ENCODE measurements at regions not wholly inside any gene's neighbourhood (a gene's known extent, or its start where the extent isn't known, plus 50 kb on each side); places are given as distances from the start of the nearest gene placed in this dataset.
"Not testable (repeated sequence)": the region's sequence is repeated elsewhere in the genome, so short reads cannot be mapped to it uniquely, and the experiment has no call there.

GRCh38 chr12:23204933-23205778 is 580.2 kb downstream of the ETNK1 start:
- no peak for DNase-seq

GRCh38 chr12:23209793-23210192 is 584.8 kb downstream of the ETNK1 start:
- DNase-seq: no peak

DNA sequence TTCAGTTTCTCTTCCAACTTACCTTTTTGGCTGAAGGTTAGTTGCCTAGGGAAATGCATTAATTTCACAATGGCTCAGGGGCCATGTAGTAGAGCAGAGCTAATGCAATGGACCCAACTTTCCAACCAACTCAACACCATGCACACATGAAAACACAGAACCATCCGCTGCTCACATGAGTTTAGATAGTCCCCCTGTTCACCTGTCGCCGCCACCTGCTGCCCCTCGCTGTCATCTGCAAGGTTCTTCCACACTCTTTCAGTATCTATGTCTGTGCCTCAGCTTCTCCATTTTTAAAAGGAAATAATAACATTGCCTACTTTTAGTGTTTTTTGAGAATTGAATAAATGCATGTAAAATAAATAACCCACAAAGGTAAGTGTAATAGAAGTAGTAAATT is 585.6 kb downstream of the ETNK1 start:
- DNase-seq: no peak

- no peak for DNase-seq
These were observed 586.7 kb downstream of the ETNK1 start for GRCh38 chr12:23211384-23212320.

DNA sequence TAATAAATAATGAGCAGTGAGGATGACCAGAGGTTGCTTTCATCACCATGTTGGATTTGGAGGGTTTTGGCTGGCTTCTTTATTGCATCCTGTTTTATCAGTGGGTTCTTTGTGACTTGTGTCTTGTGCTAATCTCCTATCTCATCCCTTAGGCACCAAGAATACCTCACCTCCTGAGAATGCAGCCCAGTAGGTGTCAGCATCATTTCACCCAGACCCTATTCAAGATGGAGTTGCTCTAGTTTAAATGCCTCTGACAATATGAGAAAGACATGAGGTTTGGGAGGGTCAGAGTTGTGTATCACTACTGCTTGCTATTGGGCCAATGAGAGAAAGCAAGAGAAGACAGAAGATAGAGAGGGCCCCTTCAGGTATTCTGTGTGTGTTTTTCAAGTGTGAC is 592.2 kb downstream of the ETNK1 start:
- DNase-seq: no peak

DNA sequence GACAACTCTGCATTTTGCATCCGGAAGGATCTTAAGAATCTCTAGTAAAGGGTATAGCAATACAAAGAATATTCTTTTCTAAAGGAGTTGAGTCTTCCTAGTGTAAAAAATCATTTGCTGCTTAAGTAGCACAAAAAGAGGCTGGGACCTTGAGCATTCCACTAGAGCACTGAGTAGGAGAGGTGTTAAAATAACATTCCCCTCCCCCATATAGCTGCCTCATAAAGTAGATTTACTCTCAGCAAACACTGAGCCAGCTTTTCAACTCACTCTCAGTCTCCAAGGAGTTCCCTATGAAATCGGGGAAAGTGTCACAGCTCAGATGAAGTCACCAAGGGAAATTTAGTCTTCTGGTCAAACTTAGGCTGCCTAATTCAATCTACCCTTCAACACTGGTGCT is 592.7 kb downstream of the ETNK1 start:
- DNase-seq: no peak

DNA sequence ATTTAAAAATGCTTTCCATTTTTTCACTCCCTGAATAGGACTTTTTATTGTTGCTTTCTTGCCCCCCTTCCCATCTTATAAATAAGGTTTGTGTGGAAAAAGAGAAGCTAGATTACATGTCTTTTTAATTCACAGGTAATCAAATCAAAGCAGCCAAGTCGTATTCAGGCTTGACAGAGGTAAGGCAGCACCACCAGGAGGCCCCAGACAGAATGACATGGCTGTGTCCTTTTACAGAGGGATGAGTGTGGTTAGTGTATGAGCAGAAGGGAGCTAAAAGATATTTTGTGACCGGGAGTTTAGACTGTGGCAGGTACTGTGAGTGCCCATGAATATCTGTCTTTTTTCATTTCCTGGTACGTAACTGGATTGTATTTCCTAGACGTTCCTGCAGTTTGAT is 596.1 kb downstream of the ETNK1 start:
- DNase-seq: no peak

GRCh38 chr12:23221926-23222325 is 597.0 kb downstream of the ETNK1 start:
- DNase-seq: no peak

DNA sequence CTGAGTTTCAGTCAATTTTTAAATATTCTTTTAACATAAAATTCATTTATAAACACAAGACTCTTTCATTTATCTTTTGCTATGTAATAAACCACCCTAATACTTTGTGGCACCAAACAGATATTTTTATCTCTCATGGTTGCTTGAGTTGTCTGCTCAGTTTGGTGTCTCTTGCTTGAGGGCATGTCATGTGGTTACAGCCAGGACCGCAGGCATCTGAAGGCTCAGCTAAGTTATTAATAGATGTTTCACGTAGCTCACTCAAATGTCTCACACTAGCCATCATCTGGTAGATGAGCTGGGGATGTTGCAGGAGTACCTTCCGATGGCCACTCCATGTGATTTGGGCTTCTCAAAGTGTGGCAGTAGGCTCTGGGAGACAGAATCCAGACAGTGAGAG is 597.8 kb downstream of the ETNK1 start:
- DNase-seq: no peak

DNA sequence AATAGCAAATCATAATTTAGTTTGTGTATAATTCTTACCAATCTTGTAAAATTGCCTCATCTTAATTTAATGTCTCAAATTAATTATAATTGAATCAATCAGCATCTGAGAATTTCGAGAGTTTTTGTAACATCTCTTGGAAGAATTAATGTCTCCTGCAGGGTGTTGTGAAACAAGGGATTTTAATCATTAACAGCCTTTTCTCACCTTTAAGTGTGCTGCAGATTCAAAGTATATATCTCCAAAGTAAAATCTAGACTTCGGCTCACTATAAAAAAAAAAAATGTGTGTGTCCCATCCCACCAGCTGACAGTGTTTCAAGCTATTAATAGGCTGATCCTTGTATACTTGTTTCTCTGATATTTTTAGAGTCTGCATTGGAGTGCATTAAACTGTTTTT is 603.1 kb downstream of the ETNK1 start:
- DNase-seq: no peak

GRCh38 chr12:23230899-23231298 is 605.9 kb downstream of the ETNK1 start:
- DNase-seq: no peak

DNA sequence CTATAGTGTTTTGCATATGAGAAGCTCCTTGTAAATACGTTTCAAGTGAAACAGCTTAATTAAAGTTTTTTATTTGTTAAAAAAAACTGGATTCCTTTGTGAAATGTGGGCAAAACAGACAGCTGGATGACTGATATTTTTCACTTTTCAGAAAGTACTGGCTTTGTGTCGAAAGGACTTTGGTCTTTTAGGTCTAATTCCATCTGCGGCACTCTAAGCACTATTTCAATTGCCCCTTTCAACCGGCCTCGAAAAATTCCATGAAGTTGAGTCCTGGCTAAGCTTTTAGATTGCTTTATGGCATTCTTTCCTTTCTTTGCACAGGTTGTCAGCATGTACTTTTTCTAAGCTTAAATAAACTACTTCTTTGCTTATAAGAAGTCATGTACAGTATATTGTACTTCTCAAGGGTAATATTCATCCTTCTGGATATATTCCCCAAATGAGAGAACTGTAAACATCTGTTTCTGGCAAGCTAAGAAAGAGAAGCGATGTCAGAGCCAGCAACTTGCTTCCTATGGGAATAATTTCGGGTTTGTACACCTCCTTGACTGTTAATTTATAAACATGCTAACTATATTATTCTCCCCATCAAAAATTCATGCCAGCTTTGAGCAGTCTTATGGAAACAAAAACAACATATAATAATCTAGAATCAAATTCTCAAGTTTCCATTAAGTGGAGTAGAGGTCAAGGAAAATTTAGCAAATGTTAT is 611.3 kb downstream of the ETNK1 start:
- DNase-seq: no peak

DNA sequence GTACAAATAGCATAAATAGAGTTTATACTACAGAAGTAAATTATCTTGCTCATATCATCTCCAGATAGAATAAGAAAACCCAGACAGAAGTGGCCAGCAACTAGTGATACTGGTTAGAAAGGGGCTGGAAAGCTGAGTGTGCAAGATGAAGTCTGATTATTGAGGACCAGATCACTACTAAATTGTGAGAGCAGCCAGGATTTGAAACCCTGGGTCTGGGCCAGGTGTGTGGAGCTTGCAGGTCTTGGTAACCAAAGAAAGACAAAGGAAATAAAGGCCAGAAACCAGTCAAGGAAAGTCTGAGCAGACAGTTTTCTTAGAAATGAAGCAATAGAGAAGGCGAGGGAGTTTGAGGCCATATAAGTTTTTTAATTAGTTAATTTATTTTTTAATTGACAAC is 611.8 kb downstream of the ETNK1 start:
- no peak for DNase-seq

DNA sequence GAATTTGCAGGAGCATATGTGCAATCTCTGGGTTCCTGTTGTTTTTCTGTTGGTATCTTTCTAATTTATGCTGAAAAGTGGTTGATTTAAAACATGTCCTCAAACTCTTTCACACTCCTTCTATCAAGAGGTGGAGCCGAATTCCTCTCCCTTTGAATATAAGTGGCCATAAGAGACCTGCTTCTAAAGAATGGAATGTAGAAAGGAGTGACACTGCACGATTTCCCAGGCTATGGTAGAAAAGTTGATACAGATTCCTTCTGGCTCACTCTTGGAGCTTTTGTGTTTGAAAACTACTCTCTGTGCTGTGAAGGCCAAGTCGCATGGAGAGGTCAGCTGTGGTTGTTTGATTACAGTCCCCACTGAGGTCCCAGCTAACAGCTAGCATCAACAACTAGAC is 613.2 kb downstream of the ETNK1 start:
- DNase-seq: no peak

DNA sequence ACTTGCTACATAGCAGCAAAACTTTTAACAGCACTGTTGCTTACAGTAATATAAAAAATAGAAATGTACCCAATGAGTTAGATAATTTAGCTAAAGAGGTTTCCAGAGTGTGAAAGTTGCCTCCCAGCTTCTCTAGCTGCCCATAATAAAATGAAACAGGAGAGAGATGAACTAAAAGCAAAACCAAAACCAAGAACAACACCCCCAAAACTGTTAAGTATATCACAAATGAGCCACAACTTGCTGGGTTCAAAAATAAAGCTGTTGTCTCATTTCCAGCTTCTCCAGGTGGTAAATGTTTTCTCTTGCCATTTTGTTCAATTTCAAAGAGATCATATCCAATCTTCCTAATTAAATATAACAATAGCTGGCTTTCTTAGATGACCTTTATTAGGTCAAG is 614.0 kb downstream of the ETNK1 start:
- DNase-seq: no peak

DNA sequence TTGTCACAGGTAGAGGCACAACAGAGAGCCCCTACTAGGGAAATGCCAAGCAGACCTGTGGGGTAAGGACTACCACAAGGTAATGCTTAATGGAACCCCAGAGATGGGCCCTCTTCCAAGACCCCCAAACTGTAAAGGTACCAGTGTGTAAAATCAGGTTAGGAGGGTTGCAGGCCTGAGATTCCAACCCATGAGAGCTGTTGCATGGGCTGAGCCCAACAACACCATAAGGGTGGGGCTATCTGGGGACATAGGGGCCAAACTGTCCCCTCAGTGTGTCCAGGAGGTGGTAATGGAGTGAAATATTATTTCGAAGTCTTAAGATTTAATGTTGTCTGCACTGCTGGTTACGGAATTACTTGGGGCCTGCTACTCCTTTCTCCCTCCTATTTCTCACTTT is 620.2 kb downstream of the ETNK1 start:
- no peak for DNase-seq

- no peak for DNase-seq
These were observed 628.2 kb downstream of the ETNK1 start for GRCh38 chr12:23253191-23253590.

DNA sequence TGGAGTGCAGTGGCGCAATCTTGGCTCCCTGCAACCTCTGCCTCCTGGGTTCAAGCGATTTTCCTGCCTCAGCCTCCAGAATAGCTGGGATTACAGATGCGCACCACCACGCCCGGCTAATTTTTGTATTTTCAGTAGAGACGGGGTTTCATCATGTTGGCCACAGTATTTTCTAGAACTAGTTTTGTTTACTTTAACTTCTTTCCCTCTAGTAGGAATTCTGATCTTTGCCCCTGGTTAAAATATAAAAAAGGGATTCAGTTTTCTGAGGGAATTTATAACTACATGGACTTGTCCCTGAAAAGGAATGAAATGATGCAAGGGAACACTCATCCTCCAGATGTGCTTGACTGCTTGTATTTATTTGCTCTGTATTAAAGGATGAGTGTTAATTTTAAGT is 628.9 kb downstream of the ETNK1 start:
- not testable (repeated sequence) for DNase-seq

GRCh38 chr12:23259558-23259957 is 634.6 kb downstream of the ETNK1 start:
- no peak for DNase-seq

DNA sequence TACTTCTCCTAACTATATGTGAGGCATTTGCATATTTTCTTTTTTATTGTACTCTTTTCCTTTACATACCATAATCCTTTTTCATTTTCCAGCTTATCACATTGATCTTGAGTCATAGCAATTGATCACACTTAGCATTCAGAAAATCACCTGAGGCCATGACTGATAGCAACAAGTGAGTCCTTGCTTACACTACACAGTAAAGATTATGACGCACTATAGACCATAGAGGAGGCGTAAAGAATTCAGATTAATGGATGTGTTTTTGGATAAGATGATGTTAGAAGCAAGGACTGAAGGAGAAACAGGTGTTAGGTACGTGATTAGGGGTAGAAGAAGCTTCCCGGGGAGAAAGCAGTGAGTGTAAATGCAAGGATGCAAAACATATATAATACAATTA is 637.7 kb downstream of the ETNK1 start:
- no peak for DNase-seq

GRCh38 chr12:23277831-23278230 is 652.9 kb downstream of the ETNK1 start:
- DNase-seq: no peak

GRCh38 chr12:23281295-23281694 is 656.3 kb downstream of the ETNK1 start:
- DNase-seq: no peak

- DNase-seq: no peak
These were observed 657.7 kb downstream of the ETNK1 start for GRCh38 chr12:23282701-23283100.
